Stomach (tissue), 8 donors: ENCODE measurements at regions not wholly inside any gene's neighbourhood (a gene's known extent, or its start where the extent isn't known, plus 50 kb on each side); places are given as distances from the start of the nearest gene placed in this dataset.

Experiments
- DNase-seq, 2 donors: peaks; one replicate each; pipeline versions ENCODE4 v3.0.0 to v3.0.0-alpha.2; 2013 to 2019
- H3K27ac ChIP-seq, 5 donors: fragments of 200-600 bp in 4 of 5; sonication (generic) in 4 of 5; one replicate each; pipeline ENCODE4 v1.5.1; 2013 to 2019; ENCODE audit warnings: mild to moderate bottlenecking in 1 of 5, moderate library complexity in 1 of 5
- H3K27me3 ChIP-seq, 3 donors: fragments of 200-600 bp; sonication (generic); one replicate each; pipeline ENCODE4 v1.5.1; 2017 to 2019; ENCODE audit warnings: mixed run types in 1 of 3
- H3K36me3 ChIP-seq, 4 donors: fragments of 200-600 bp; sonication (generic); 1 replicate in 3 of 4; 2 replicates in 1 of 4; pipeline ENCODE4 v1.5.1; 2016 to 2019
- H3K4me1 ChIP-seq, 4 donors: fragments of 200-600 bp; sonication (generic); one replicate each; pipeline ENCODE4 v1.5.1; 2016 to 2019
- H3K4me3 ChIP-seq, 4 donors: fragments of 200-600 bp; sonication (generic) in 3 of 4; one replicate each; pipeline ENCODE4 v1.5.1; 2016 to 2019; ENCODE audit warnings: mild to moderate bottlenecking in 1 of 4
- H3K9me3 ChIP-seq, 4 donors: fragments of 200-600 bp; sonication (generic); one replicate each; pipeline ENCODE4 v1.5.1; 2016 to 2019
- CTCF ChIP-seq, 7 experiments: fragments of 450-650 bp in 4 of 7; fragments of 200-600 bp in 3 of 7; sonication (generic) in 3 of 7; IDR thresholded peaks; one replicate each; pipeline ENCODE4 v1.5.1; 2016 to 2019; ENCODE audit warnings: antibody characterized with exemption in 7 of 7, control low read depth in 2 of 7, mild to moderate bottlenecking in 1 of 7
- EP300 ChIP-seq: sonication (generic); formaldehyde crosslinking; IDR thresholded peaks from one replicate; pipeline ENCODE4 v1.6.1; 2017; ENCODE audit warnings: antibody characterized with exemption
- POLR2A ChIP-seq, 4 donors: fragments of 450-650 bp; IDR thresholded peaks; one replicate each; pipeline ENCODE4 v1.6.1; 2016; ENCODE audit warnings: antibody characterized with exemption in 4 of 4, control low read depth in 2 of 4, mild to moderate bottlenecking in 1 of 4, moderate library complexity in 1 of 4
- POLR2AphosphoS5 ChIP-seq, 3 donors: sonication (generic); formaldehyde crosslinking; IDR thresholded peaks; one replicate each; pipeline ENCODE4 v1.6.1; 2016; ENCODE audit warnings: antibody characterized with exemption in 3 of 3
- WGBS, 5 donors: extraction: QIAGEN DNeasy Blood & Tissue Kit in 3 of 5; methylation state at CpG; one replicate each; pipeline versions ENCODE4 v1.1.5 to v1.1.7; 2013 to 2018; 5-methylcytosine and 5-hydroxymethylcytosine counted together
- intact Hi-C: fragments of 100-400 bp; cut with DNase I; formaldehyde crosslinking; loops from one replicate; pipeline ENCODE4 v1.15.1; 2023; ENCODE audit warnings: low total_unique reads
- donor health status: healthy with polysubstance abuse.
- donor health status: Bipolar disorder and iron deficiency.
- donor health status: healthy.

- intact Hi-C loops: no loop called here
- TF ChIP-seq POLR2A (IDR thresholded peaks at IDR 0.05) (no peak), EP300 (no peak), POLR2AphosphoS5 (IDR thresholded peaks at IDR 0.05) (no peak), CTCF (IDR thresholded peaks at IDR 0.05) (no peak)
- 87 to 96% (median 88%) methylated on average over 2 of the region's 2 CpGs for WGBS, 5 donors
Measured at GRCh38 chr3:177977381-177978158, 558.7 kb upstream of the KCNMB2 start.

GRCh38 chr3:177978946-177979345 lies 557.3 kb upstream of the KCNMB2 start:
- 93 to 100% (median 95%) methylated on average over 1 of the region's 1 CpG for WGBS, 5 donors
- H3K36me3 ChIP-seq: no peaks in the 10 kb centered on the region
- TF ChIP-seq POLR2A (IDR thresholded peaks at IDR 0.05): no peak
- no peak for TF ChIP-seq EP300
- no peak for TF ChIP-seq CTCF (IDR thresholded peaks at IDR 0.05)
- TF ChIP-seq POLR2AphosphoS5 (IDR thresholded peaks at IDR 0.05): no peak
- H3K9me3 ChIP-seq: no peaks in the 10 kb centered on the region
- no peak for DNase-seq
- no peaks in the 10 kb centered on the region for H3K27me3 ChIP-seq
- intact Hi-C loops: no loop called here
- H3K27ac ChIP-seq: no peak overlapping the region
- H3K4me1 ChIP-seq: no peaks in the 10 kb centered on the region
- no peak overlapping the region for H3K4me3 ChIP-seq

More at GRCh38 chr3:177977381-177978158, 558.7 kb upstream of the KCNMB2 start:
- H3K4me1 ChIP-seq: no peaks in the 10 kb centered on the region
- H3K9me3 ChIP-seq: no peaks in the 10 kb centered on the region
- no peak overlapping the region for H3K4me3 ChIP-seq
- H3K27me3 ChIP-seq: no peaks in the 10 kb centered on the region
- no peaks in the 10 kb centered on the region for H3K36me3 ChIP-seq
- no peak overlapping the region for H3K27ac ChIP-seq
- DNase-seq: no peak

GRCh38 chr3:177979703-177980102 lies 556.5 kb upstream of the KCNMB2 start:
- Histone ChIP-seq H3K27me3 (no peaks in the 10 kb centered on the region), H3K4me3 (no peak overlapping the region), H3K9me3 (no peaks in the 10 kb centered on the region), H3K27ac (no peak overlapping the region), H3K4me1 (no peaks in the 10 kb centered on the region), H3K36me3 (no peaks in the 10 kb centered on the region)
- no peak for DNase-seq
- TF ChIP-seq EP300 (no peak), POLR2AphosphoS5 (IDR thresholded peaks at IDR 0.05) (no peak), POLR2A (IDR thresholded peaks at IDR 0.05) (no peak)
- intact Hi-C loops: no loop called here
- 29 to 58% (median 36%) methylated on average over 1 of the region's 1 CpG for WGBS, 5 donors

- Histone ChIP-seq H3K27ac (no peak overlapping the region), H3K9me3 (no peaks in the 10 kb centered on the region), H3K36me3 (no peaks in the 10 kb centered on the region), H3K4me3 (no peak overlapping the region), H3K4me1 (no peaks in the 10 kb centered on the region), H3K27me3 (no peaks in the 10 kb centered on the region)
- TF ChIP-seq POLR2AphosphoS5 (IDR thresholded peaks at IDR 0.05) (no peak), CTCF (IDR thresholded peaks at IDR 0.05) (no peak), EP300 (no peak)
- intact Hi-C loops: no loop called here
- DNase-seq: no peak
Measured at GRCh38 chr3:177981576-177981975, 554.7 kb upstream of the KCNMB2 start.

- intact Hi-C loops: no loop called here
- 35 to 67% (median 58%) methylated on average over 1 of the region's 1 CpG for WGBS, 5 donors
Measured at GRCh38 chr3:177982034-177982433, 554.2 kb upstream of the KCNMB2 start.

More at GRCh38 chr3:177982034-177982433, 554.2 kb upstream of the KCNMB2 start:
- TF ChIP-seq EP300 (no peak), POLR2A (IDR thresholded peaks at IDR 0.05) (no peak), CTCF (IDR thresholded peaks at IDR 0.05) (no peak), POLR2AphosphoS5 (IDR thresholded peaks at IDR 0.05) (no peak)
- Histone ChIP-seq H3K4me1 (no peaks in the 10 kb centered on the region), H3K27ac (no peak overlapping the region), H3K36me3 (no peaks in the 10 kb centered on the region), H3K27me3 (no peaks in the 10 kb centered on the region), H3K9me3 (no peaks in the 10 kb centered on the region), H3K4me3 (no peak overlapping the region)
- no peak for DNase-seq
